GM10248 (cell line): ENCODE measurements at regions not wholly inside any gene's neighbourhood (a gene's known extent, or its start where the extent isn't known, plus 50 kb on each side); places are given as distances from the start of the nearest gene placed in this dataset.

Experiments
- CTCF ChIA-PET: fragments of 300-600 bp; sonication (Branson Sonifier 250); formaldehyde crosslinking; extraction: SDS; loops from one replicate; lab custom pipeline; 2021; ENCODE audit warnings: antibody characterized with exemption; lab: Yijun Ruan, JAX
- POLR2A ChIA-PET: fragments of 350-650 bp; sonication (Branson Sonifier 250); formaldehyde crosslinking; extraction: SDS; loops from one replicate; lab custom pipeline; 2020; ENCODE audit warnings: antibody characterized with exemption; lab: Yijun Ruan, JAX
- DNase-seq: peaks from one replicate; pipeline ENCODE4 v3.0.0; 2012; ENCODE audit errors: extremely low spot score
- CTCF ChIP-seq: IDR thresholded peaks from 2 replicates; pipeline ENCODE4 v1.5.1; 2012; ENCODE audit warnings: mild to moderate bottlenecking, low read depth; ENCODE audit errors: extremely low read depth, missing control alignments, control extremely low read depth

GRCh38 chr14:83021323-83021722 is 1487.7 kb upstream of the SEL1L start:
- CTCF ChIA-PET, result no interaction called here
- TF ChIP-seq CTCF, result no peak
- POLR2A ChIA-PET, result no interaction called here
- DNase-seq, result no peak

GRCh38 chr14:83023369-83023768 is 1489.7 kb upstream of the SEL1L start:
- no peak for TF ChIP-seq CTCF
- DNase-seq, result no peak
- ChIA-PET POLR2A (no interaction called here), CTCF (no interaction called here)

DNA sequence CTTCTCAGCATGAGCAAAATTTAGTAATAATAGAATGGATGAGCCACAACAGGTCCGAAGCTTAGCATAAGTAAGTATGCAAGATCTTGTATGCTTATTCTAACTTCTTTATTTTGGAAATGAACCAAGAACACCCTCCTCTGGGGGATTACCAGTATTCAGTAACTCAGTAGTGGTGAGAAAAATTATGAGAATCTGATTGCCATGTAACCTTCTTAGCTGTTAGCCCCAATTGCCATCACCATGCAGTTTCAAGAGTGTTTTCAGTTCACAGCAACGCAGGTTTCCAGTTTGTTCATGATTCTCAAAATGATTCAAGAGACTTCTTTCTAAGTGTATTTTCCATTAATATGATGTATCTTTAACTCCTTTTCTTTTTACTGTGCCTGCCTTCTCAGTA is 1507.6 kb upstream of the SEL1L start:
- POLR2A ChIA-PET, result no interaction called here
- no peak for DNase-seq
- CTCF ChIA-PET, result interaction anchor here (0.6 kb wide), 1 partner anchor 99 kb away, joined by 3 read pairs; no protein-coding TSS in a partner anchor
- TF ChIP-seq CTCF, result no peak

- ChIA-PET CTCF (no interaction called here), POLR2A (no interaction called here)
- no peak for DNase-seq
- TF ChIP-seq CTCF, result no peak
Observed at GRCh38 chr14:83042858-83043257, 1509.2 kb upstream of the SEL1L start.

- no peak for TF ChIP-seq CTCF
- ChIA-PET CTCF (no interaction called here), POLR2A (no interaction called here)
- no peak for DNase-seq
Observed at GRCh38 chr14:83044001-83044400, 1510.3 kb upstream of the SEL1L start.

- ChIA-PET CTCF (interaction anchor here (1.0 to 1.8 kb wide), 6 partner anchors 9 to 108 kb away, joined by 3 to 6 read pairs (median 3); no protein-coding TSS in a partner anchor), POLR2A (no interaction called here)
- no peak for DNase-seq
- no peak for TF ChIP-seq CTCF
Observed at GRCh38 chr14:83047059-83047830, 1513.6 kb upstream of the SEL1L start.
